Kidney (tissue), 13 donors: ENCODE measurements at regions not wholly inside any gene's neighbourhood (a gene's known extent, or its start where the extent isn't known, plus 50 kb on each side); places are given as distances from the start of the nearest gene placed in this dataset.

Experiments used
- DNase-seq, 5 donors: peaks; one replicate each; pipeline ENCODE4 v3.0.0-alpha.2; 2013 to 2020
- FAIRE-seq: peaks from 2 replicates; lab custom pipeline; 2012; peaks lifted over from hg19 to GRCh38; lab: Jason Lieb, UNC
- H3K27ac ChIP-seq, 2 donors: one replicate each; pipeline ENCODE4 v1.7.0; 2013; ENCODE audit warnings: low read depth in 2 of 2, low read length in 2 of 2, inconsistent platforms in 1 of 2
- H3K27me3 ChIP-seq: one replicate; pipeline ENCODE4 v1.7.1; 2013; ENCODE audit warnings: low read length, inconsistent platforms; ENCODE audit not compliant: control insufficient read depth, insufficient read depth
- H3K36me3 ChIP-seq, 3 donors: one replicate each; pipeline versions ENCODE4 v1.7.0 to v1.7.1; 2013; ENCODE audit warnings: low read length in 3 of 3, control low read depth in 1 of 3, inconsistent platforms in 1 of 3; ENCODE audit not compliant: insufficient read depth in 3 of 3, control insufficient read depth in 2 of 3
- H3K4me1 ChIP-seq, 3 donors: one replicate each; pipeline versions ENCODE4 v1.7.0 to v1.7.1; 2013; ENCODE audit warnings: low read length in 3 of 3, inconsistent platforms in 1 of 3, low read depth in 1 of 3; ENCODE audit not compliant: control insufficient read depth in 2 of 3, insufficient read depth in 2 of 3
- H3K4me3 ChIP-seq, 3 donors: one replicate each; pipeline versions ENCODE4 v1.7.0 to v1.8.1; 2013; ENCODE audit warnings: low read length in 3 of 3, control low read depth in 1 of 3, inconsistent platforms in 1 of 3
- H3K9ac ChIP-seq, 3 donors: one replicate each; pipeline versions ENCODE4 v1.7.0 to v1.7.1; 2013; ENCODE audit warnings: low read length in 3 of 3, control low read depth in 1 of 3, inconsistent platforms in 1 of 3
- H3K9me3 ChIP-seq, 3 donors: one replicate each; pipeline versions ENCODE4 v1.7.0 to v1.7.1; 2013; ENCODE audit warnings: low read length in 3 of 3, control low read depth in 1 of 3, inconsistent platforms in 1 of 3; ENCODE audit not compliant: control insufficient read depth in 2 of 3, insufficient read depth in 1 of 3
- intact Hi-C: fragments of 100-400 bp; cut with DNase I; formaldehyde crosslinking; loops from one replicate; pipeline ENCODE4 v1.11.1; 2022
- TF ChIP-seq, protein P1 (sequence below): IDR thresholded peaks from 3 replicates; pipeline ENCODE4 v1.5.1; 2012; ENCODE audit warnings: mild to moderate bottlenecking, moderate library complexity, borderline replicate concordance; ENCODE audit not compliant: insufficient read depth; ENCODE audit errors: extremely low read depth
- donor health status: control.
- donor health status: control.
- donor health status: control.
- donor health status: control.
- donor health status: control.
- donor health status: DM: yes; HTN: yes; CAD: no.
- donor health status: Normal renal cell carcinoma (clear cell type).

DNA sequence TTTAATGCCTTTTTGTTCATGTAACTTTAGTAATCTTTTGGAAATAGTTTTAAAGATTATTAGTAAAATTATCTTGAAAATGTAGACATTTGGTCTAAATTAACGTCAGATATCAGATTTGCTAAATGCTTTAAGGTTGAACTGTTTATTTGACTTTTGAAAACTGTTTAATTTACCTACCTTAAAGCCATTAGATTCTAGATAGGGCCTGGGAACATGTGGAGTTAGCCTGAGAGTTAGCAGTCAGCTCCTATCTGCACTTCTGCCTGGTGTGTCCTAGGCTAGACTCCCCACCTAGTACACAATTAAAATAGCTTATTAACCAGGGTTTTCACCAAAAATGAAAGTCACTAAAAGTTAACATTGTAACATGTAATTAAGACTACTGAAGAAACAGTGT is 53.7 kb upstream of the CFAP20DC start:
- DNase-seq (no peak), FAIRE-seq (no peak)
- TF ChIP-seq, protein P1, sequence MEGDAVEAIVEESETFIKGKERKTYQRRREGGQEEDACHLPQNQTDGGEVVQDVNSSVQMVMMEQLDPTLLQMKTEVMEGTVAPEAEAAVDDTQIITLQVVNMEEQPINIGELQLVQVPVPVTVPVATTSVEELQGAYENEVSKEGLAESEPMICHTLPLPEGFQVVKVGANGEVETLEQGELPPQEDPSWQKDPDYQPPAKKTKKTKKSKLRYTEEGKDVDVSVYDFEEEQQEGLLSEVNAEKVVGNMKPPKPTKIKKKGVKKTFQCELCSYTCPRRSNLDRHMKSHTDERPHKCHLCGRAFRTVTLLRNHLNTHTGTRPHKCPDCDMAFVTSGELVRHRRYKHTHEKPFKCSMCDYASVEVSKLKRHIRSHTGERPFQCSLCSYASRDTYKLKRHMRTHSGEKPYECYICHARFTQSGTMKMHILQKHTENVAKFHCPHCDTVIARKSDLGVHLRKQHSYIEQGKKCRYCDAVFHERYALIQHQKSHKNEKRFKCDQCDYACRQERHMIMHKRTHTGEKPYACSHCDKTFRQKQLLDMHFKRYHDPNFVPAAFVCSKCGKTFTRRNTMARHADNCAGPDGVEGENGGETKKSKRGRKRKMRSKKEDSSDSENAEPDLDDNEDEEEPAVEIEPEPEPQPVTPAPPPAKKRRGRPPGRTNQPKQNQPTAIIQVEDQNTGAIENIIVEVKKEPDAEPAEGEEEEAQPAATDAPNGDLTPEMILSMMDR = no peak
- no peaks in the 10 kb centered on the region for H3K4me1 ChIP-seq
- intact Hi-C loops = no loop called here
- no peaks in the 10 kb centered on the region for H3K36me3 ChIP-seq
- H3K4me3 ChIP-seq = no peak overlapping the region
- no peaks in the 10 kb centered on the region for H3K27me3 ChIP-seq
- no peaks in the 10 kb centered on the region for H3K9me3 ChIP-seq
- no peak overlapping the region for H3K9ac ChIP-seq
- H3K27ac ChIP-seq = no peak overlapping the region

DNA sequence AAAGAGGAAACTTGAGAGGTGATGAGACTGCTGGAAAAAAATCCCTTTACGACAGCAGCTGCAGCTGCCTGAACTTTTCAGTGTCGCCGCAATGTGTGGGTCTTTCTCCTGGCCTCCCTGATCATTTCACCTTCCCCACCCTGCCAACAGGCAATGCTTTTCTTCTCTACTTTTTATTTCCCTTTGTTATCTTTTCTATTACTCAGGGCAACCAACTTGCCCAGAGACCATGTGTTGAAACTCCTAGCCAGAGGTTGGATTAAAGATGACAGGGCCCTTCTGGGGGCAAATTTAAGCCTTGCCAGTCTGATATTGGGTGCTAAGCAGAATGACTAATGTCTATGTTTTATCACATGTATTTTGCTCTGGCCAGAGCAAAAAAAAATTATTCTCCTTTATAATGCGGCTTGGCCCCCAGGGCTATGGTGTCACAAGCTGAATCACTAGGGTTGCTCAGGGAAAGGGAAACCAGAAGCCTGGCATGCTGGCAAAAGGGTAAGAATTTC is 51.5 kb upstream of the CFAP20DC start:
- Histone ChIP-seq H3K9ac (no peak overlapping the region), H3K4me3 (no peak overlapping the region), H3K27ac (no peak overlapping the region), H3K4me1 (no peaks in the 10 kb centered on the region), H3K9me3 (no peaks in the 10 kb centered on the region), H3K36me3 (no peaks in the 10 kb centered on the region), H3K27me3 (no peaks in the 10 kb centered on the region)
- intact Hi-C loops = no loop called here
- FAIRE-seq (no peak), DNase-seq (peak in 1 of 5 donors; percentile 13)
- TF ChIP-seq, protein P1 = no peak
